ENCODE measurements at regions not wholly inside any gene's neighbourhood (a gene's known extent, or its start where the extent isn't known, plus 50 kb on each side); places are given as distances from the start of the nearest gene placed in this dataset.
"Not testable (repeated sequence)": the region's sequence is repeated elsewhere in the genome, so short reads cannot be mapped to it uniquely, and the experiment has no call there.

DNA sequence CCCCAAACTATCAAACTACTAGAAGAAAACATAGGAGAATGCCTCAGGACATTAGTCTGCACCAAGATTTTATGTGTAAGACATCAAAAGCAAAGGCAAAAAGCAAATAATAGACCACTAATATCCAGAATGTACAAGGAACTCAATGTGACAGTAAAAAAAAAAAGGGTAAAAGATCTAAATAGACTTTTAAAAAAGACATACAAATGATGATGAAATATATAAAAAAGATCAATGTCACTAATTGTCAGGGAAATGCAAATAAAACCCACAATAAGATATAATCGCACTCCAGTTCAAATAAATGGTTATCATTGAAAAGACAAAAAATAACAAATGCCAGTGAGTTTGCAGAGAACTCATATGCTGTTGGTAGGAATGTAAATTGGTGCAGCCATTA is 118.3 kb upstream of the DUSP22 start:
- no peaks in the 10 kb centered on the region for H3K9me3 ChIP-seq (ENCODE audit: low read depth, low read length)
- no peaks in the 10 kb centered on the region for H3K27me3 ChIP-seq (ENCODE audit: insufficient read depth, low read length)
- no peak overlapping the region for H3K4me3 ChIP-seq (ENCODE audit: low read length)
- no peaks in the 10 kb centered on the region for H3K4me1 ChIP-seq (ENCODE audit: insufficient read depth, low read length)

DNA sequence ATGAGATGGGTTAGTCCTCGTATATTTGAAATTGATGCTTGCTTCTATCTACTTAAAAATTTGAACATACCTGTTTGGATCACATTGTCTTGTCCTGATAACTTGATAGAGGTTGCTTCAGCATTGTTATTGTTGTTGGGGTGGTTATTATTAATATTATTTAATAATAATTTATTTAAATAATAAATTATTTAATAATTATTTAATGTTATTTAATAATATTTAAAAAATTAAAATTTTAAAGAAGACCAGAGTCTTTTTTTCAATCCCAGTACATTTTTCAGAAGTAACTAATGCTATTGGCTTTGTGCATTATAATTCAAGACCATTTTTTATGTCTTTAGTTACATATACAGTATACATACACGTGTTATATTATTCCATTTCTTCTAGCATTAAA is 116.6 kb upstream of the DUSP22 start:
- Histone ChIP-seq H3K4me3 (ENCODE audit: low read length) (no peak overlapping the region), H3K9me3 (ENCODE audit: low read depth, low read length) (no peaks in the 10 kb centered on the region), H3K4me1 (ENCODE audit: insufficient read depth, low read length) (peaks cover 4% of the 10 kb centered on the region), H3K27me3 (ENCODE audit: insufficient read depth, low read length) (no peaks in the 10 kb centered on the region)

DNA sequence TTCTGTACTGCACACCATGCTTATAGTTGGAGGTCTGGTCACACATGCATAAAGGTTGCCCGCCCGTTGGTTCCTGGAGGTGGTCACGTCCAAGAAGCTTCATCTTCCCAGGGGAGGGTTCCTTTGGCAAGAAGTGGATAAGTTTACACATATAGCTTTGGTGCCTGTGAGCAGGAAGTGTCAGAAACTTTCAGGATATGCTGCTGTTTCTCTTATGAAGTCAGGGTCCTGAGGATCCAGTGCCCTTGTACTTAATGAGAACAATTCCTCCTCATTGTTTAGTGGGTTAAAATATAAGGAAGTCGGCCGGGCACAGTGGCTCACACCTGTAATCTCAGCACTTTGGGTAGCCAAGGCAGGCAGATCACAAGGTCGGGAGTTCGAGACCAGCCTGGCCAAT is 115.5 kb upstream of the DUSP22 start:
- no peak overlapping the region for H3K4me3 ChIP-seq (ENCODE audit: low read length)
- H3K4me1 ChIP-seq (ENCODE audit: insufficient read depth, low read length): peaks cover 8% of the 10 kb centered on the region
- no peaks in the 10 kb centered on the region for H3K9me3 ChIP-seq (ENCODE audit: low read depth, low read length)
- no peaks in the 10 kb centered on the region for H3K27me3 ChIP-seq (ENCODE audit: insufficient read depth, low read length)

DNA sequence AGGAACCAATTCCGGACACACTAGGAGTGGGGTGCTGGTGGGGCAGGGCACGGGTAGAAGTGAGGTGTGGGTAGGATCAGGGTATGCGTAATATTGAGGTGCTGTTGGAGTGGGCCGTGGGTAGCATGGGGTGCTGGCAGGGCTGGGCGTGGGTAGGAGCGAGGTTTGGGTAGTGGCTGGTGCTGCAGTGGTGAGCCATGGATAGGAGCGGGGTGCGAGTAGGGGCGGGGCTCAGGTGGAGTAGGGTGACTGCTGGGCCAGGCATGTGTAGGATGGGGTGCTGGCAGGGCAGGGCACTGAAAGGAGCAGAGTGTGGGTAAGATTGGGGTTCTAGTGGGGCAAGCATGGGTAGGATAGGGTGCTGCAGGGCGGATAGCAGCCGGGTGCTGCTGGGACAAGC is 114.2 kb upstream of the DUSP22 start:
- Histone ChIP-seq H3K4me1 (ENCODE audit: insufficient read depth, low read length) (peaks cover 8% of the 10 kb centered on the region), H3K4me3 (ENCODE audit: low read length) (no peak overlapping the region)

DNA sequence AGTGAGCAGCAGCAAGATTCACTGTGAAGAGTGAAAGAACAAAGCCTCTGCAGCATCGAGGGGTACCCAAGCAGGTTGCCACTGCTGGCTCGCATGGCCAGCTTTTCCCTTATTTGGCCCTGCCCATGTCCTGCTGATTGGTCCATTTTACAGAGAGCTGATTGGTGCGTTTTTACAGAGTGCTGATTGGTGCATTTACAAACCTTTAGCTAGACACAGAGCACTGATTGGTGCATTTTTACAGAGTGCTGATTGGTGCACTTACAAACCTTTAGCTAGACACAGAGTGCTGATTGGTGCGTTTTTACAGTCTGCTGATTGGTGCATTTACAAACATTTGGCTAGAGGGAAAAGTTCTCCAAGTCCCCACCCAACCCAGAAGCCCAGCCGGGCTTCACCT is 113.4 kb upstream of the DUSP22 start:
- not testable (repeated sequence) for H3K27me3 ChIP-seq (ENCODE audit: insufficient read depth, low read length); H3K4me3 ChIP-seq (ENCODE audit: low read length); H3K4me1 ChIP-seq (ENCODE audit: insufficient read depth, low read length); H3K9me3 ChIP-seq (ENCODE audit: low read depth, low read length)

More for the DNA sequence above, 114.2 kb upstream of the DUSP22 start:
- Histone ChIP-seq H3K9me3 (ENCODE audit: low read depth, low read length) (no peaks in the 10 kb centered on the region), H3K27me3 (ENCODE audit: insufficient read depth, low read length) (no peaks in the 10 kb centered on the region)

DNA sequence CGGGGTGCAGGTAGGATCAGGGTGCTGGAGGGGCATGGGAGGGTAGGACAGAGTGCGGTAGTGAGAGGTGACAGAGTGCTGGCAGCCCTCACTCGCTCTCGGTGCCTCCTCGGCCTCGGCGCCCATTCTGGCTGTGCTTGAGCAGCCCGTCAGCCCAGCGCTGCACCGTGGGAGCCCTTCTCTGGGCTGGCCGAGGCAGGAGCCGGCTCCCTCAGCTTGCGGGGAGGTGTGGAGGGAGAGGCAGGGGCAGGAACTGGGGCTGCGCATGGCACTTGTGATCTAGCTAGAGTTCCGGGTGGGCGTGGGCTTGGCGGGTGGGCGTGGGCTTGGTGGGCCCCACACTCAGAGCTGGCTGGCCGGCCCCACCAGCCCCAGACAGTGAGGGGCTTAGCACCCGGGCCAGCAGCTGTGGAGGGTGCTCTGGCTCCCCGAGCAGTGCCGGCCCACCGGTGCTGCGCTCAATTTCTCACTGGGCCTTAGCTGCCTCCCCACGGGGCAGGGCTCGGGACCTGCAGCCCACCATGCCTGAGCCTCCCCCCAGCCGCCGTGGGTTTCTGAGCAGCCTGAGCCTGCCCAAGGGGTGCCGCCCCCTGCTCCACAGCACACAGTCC is 112.8 kb upstream of the DUSP22 start:
- Histone ChIP-seq H3K4me3 (ENCODE audit: low read length) (no peak overlapping the region), H3K27me3 (ENCODE audit: insufficient read depth, low read length) (no peaks in the 10 kb centered on the region), H3K9me3 (ENCODE audit: low read depth, low read length) (no peaks in the 10 kb centered on the region), H3K4me1 (ENCODE audit: insufficient read depth, low read length) (peaks cover 8% of the 10 kb centered on the region)

DNA sequence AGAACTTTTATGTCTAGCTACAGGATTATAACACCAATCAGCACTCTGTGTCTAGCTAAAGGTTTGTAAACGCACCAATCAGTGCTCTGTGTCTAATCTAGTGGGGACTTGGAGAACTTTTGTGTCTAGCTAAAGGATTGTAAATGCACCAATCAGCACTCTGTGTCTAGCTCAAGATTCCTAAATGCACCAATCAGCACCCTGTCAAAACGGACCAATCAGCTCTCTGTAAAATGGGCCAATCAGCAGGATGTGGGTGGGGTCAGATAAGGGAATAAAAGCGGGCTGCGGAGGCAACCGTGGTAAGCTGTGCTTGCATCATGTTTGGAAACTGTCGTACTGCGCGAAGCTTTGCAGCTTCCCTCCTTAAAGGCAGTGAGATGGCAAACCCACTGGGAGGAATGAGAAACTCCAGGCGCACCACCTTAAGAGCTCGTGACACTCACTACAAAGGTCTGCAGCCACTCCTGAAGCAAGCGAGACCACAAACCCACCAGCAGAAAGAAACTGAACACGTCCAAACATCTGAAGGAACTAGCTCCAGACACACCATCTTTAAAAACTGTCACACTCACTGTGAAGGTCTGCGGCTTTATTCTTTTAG is 112.1 kb upstream of the DUSP22 start:
- peaks cover 11% of the 10 kb centered on the region for H3K4me1 ChIP-seq (ENCODE audit: insufficient read depth, low read length)
- H3K9me3 ChIP-seq (ENCODE audit: low read depth, low read length); H3K27me3 ChIP-seq (ENCODE audit: insufficient read depth, low read length); H3K4me3 ChIP-seq (ENCODE audit: low read length): not testable (repeated sequence)

DNA sequence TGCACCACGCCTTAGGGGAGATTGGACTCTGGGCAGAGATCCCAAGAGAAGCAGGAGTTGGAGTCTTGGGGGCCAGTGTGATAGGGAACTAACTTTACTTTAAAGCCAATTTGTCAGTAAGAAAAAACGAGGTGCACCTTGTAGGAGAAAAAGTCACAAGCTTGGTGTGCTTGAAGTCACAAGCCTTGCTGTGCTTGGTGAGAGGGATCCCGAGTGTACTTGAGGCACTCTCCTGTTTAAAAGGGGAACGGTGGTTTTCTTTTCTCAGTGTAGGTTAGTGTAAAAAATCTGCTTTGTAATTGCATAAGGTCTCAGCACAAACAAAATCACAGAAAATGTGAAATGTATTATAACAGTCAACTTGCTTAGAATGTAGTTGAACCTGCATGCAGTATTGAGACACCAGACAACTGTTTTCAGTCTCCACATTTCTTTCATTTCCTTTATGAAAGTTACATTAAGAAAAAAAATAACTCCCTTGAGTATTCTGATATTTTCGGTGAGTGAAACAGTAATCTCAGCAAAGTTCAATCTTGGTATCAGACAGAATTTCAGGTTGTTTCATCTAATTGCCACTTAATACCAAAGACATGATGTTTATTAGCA is 111.1 kb upstream of the DUSP22 start:
- H3K27me3 ChIP-seq (ENCODE audit: insufficient read depth, low read length): no peaks in the 10 kb centered on the region
- H3K4me1 ChIP-seq (ENCODE audit: insufficient read depth, low read length): peaks cover 11% of the 10 kb centered on the region
- no peak overlapping the region for H3K4me3 ChIP-seq (ENCODE audit: low read length)

DNA sequence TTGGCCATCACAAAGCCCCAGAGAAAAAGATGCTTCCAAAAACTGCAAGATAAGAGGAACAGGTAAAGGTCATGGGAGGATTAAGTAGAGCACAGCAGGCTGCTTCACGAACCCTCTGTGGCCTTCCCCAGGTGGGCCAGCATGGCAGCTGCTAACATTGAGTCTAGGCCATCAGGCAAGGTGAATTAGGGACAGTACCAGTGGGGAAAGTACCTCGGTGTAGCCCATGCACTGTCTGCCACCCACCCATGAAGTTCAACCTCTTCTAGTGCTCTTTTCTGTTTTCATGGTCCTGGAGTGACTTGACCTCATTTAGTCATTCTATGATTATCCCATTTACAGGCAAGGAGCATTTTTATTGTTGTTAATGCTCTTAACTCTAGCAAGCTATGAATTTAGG is 108.6 kb upstream of the DUSP22 start:
- Histone ChIP-seq H3K27me3 (ENCODE audit: insufficient read depth, low read length) (no peaks in the 10 kb centered on the region), H3K9me3 (ENCODE audit: low read depth, low read length) (no peaks in the 10 kb centered on the region), H3K4me3 (ENCODE audit: low read length) (no peak overlapping the region), H3K4me1 (ENCODE audit: insufficient read depth, low read length) (peaks cover 19% of the 10 kb centered on the region)

More for the DNA sequence above, 111.1 kb upstream of the DUSP22 start:
- no peaks in the 10 kb centered on the region for H3K9me3 ChIP-seq (ENCODE audit: low read depth, low read length)

DNA sequence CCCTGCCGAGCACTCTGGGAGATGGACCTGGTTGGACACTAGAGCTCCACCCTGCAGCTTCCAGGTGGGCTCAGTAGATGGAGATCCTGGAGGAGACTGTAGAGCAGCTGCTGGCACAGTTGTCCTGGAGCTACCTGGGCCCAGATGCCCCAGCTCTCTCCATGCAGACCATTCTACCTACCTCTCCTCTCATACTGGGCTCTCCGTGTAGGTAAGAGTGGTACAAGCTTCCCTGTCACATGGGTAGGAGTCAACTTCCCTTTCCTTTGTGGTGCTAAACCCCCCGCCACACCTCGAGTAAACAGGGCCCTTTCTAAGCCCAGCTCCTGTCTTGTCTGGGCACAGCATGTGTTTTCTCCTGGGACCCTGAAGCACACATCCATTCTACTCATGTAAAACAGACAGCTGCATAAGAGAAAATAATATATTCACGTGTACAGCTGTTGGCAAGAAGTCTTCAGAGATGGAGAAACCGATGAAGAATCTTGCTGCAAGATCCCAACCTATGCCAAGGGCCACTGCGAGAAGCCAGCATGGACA is 108.1 kb upstream of the DUSP22 start:
- no peaks in the 10 kb centered on the region for H3K27me3 ChIP-seq (ENCODE audit: insufficient read depth, low read length)
- no peaks in the 10 kb centered on the region for H3K9me3 ChIP-seq (ENCODE audit: low read depth, low read length)
- H3K4me3 ChIP-seq (ENCODE audit: low read length): no peak overlapping the region
- H3K4me1 ChIP-seq (ENCODE audit: insufficient read depth, low read length): peaks cover 25% of the 10 kb centered on the region

DNA sequence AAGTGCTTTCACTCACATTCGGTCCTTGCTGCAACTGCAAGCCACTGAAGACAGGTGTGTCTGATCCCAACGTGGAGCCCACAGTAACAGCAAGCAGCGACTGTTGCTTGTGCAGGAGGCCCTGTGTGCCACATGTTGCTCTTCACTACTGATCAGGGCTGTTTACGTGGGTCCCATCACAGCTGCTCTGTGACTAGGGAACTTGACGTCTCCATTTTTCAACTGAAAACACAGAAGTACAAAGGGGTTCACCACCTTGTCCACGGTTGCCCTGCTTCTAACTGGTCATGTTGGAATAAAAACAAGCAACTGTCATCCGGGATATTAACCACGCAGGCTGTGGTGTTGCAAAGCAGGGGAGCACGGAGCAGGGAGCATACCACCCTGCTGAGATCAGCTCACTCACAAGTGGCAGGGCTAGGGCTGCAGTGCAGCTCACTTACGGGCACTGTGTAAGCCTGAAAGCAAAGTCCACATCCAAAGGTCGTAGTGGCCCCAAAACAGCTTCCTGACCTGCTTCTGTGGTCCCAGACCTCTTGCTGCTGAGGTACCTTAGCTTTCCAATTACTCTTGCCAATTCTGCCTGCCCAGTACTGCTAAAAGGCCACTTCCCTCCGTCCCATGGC is 105.8 kb upstream of the DUSP22 start:
- H3K4me3 ChIP-seq (ENCODE audit: low read length): no peak overlapping the region
- H3K9me3 ChIP-seq (ENCODE audit: low read depth, low read length): no peaks in the 10 kb centered on the region
- H3K4me1 ChIP-seq (ENCODE audit: insufficient read depth, low read length): peaks cover 27% of the 10 kb centered on the region
- no peaks in the 10 kb centered on the region for H3K27me3 ChIP-seq (ENCODE audit: insufficient read depth, low read length)

DNA sequence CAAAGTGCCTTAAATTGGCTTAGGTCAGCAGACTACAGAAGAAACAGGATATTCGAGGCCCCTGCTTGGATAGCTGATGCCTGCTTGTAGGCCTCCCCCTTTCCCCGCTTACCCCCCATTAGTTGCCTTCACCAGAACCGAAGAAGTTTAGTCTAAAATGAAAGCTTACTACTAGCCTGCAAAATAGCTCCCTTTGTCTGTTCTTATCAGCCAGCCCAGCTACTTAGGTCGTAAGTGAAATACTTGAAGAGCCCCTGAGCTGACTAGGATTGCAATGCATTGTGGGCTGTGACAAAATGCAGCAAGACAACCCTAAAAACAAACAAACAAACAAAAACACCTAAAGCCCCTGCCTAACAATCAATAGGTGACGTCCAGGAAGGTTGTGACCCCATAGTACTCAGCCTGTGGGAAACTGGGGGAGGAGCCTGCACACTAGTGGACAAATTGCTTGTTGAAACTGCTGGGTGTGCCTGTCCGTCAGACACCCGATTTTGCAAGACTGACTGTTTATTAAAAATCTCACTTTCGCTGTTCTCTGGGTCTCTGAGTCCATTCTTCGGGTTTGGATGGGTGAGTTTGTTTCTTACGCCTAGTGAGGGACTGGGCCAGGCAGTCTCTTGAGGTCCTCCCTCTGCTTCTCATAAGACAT is 105.0 kb upstream of the DUSP22 start:
- H3K4me1 ChIP-seq (ENCODE audit: insufficient read depth, low read length): peaks cover 27% of the 10 kb centered on the region
- H3K4me3 ChIP-seq (ENCODE audit: low read length): no peak overlapping the region

DNA sequence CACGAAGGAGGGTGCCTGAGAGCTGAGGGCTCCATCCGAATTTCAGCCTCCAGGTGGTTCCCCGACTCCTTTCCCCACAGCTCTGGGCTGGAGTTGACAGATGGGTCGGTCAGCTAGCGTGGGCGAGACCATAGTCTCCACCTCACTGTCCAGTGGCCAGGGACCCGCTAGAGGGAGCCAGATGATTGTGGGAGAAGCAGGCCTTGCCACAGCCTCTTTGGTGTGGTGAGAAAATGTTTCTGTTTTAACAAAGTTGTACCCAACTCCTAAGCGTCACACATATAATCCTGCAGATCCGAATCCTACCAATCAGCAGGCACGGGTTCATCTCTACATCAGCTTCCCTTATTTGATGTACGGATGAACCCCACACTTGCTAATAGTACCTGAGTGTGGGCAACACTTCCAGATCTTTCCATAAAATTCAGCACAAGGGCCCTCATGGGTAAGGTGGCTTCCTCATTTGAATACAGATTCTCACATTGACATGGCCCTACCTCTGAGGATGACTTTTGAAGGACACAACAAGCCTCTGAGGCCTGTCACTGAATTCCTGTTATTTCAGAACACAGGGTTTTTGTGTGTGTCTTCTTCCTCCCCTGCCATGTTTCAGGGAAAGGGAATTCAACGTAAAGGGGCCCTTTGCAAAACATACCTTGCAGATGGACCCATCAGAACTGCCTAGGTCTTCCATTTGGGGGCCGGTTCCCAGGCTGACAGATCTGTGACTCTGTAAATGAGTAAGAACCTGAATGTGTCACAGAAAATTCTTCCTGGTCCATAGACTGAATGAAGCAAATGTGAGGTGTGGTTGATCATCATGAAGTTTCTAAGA is 103.2 kb upstream of the DUSP22 start:
- Histone ChIP-seq H3K4me3 (ENCODE audit: low read length) (no peak overlapping the region), H3K4me1 (ENCODE audit: insufficient read depth, low read length) (peaks cover 34% of the 10 kb centered on the region), H3K27me3 (ENCODE audit: insufficient read depth, low read length) (no peaks in the 10 kb centered on the region), H3K9me3 (ENCODE audit: low read depth, low read length) (no peaks in the 10 kb centered on the region)

More for the DNA sequence above, 105.0 kb upstream of the DUSP22 start:
- Histone ChIP-seq H3K9me3 (ENCODE audit: low read depth, low read length) (no peaks in the 10 kb centered on the region), H3K27me3 (ENCODE audit: insufficient read depth, low read length) (no peaks in the 10 kb centered on the region)

DNA sequence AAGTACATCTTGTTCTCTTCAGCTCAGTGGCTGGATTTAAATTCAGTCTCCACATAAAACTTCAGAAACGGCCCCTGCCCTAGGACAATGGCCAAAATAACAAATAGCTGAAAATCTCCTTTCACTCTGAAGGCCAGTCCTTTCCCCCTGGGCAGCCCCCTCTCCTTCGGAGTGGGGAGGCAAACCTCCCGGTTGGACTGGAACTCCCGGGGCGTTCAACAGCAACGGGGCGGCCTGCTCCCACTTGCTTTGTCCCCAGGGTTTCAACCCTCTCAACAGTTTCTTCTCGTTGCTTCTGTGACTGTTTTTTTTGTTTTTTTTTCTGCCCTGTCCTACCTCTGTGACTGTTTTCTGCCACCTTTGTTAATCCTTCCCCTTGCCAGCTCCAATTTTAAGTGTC is 102.6 kb upstream of the DUSP22 start:
- no peak overlapping the region for H3K4me3 ChIP-seq (ENCODE audit: low read length)
- no peaks in the 10 kb centered on the region for H3K9me3 ChIP-seq (ENCODE audit: low read depth, low read length)
- no peaks in the 10 kb centered on the region for H3K27me3 ChIP-seq (ENCODE audit: insufficient read depth, low read length)
- H3K4me1 ChIP-seq (ENCODE audit: insufficient read depth, low read length): peaks cover 38% of the 10 kb centered on the region

Data from mononuclear cell (primary cell).